HG02884 (cell line): ENCODE measurements at regions not wholly inside any gene's neighbourhood (a gene's known extent, or its start where the extent isn't known, plus 50 kb on each side); places are given as distances from the start of the nearest gene placed in this dataset.

ENCODE experiments used
- ATAC-seq: cut with Tn5 transposase; IDR thresholded peaks from one replicate; pipeline ENCODE4 v1.9.1; 2021; ENCODE audit warnings: mild to moderate bottlenecking, moderate library complexity; ENCODE audit not compliant: unreplicated experiment

DNA sequence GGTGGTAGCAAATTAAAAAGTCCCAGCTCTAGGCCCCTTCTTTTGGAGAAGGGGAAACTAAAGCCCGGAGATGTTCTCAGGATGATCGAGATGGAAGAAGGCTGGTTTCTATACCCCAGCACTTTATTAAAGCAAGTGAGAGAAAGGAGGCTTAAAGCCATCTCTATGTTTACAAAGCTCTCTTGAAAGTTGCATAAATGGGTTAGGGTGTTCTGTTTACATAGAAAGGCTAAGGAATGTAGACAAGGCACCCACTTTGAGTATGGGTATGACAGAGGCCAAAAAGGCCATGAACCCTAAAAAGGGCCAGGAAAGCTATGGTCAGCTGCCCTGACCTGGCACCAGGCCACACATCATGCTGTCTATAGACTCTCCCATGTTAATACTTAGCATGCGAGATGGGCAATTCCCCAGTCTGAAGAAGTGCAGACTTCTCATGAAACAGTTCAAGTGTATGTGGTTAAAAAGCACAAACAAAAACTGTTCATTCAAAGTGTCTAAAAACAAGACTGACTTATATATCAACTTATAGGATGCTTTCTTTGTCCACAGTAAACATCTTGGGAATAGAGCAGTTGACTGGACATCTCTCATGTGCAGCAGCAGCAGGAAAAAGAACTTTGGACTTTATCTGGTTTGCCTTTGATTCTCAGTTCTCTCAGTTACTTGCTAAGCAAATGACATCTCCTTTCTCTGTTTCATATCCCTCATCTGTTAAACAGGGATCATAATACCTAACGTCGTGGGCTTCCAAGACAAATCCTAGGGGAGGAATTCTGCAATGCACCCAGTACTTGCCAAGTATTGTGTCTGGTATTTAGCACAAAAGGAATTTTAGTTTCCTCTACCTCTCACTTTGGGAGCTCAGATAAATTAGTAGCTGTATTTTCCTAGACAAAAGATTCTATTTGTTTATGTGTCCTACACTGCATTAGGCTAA is 521.6 kb downstream of the PLPP3 start:
- ATAC-seq = no peak

DNA sequence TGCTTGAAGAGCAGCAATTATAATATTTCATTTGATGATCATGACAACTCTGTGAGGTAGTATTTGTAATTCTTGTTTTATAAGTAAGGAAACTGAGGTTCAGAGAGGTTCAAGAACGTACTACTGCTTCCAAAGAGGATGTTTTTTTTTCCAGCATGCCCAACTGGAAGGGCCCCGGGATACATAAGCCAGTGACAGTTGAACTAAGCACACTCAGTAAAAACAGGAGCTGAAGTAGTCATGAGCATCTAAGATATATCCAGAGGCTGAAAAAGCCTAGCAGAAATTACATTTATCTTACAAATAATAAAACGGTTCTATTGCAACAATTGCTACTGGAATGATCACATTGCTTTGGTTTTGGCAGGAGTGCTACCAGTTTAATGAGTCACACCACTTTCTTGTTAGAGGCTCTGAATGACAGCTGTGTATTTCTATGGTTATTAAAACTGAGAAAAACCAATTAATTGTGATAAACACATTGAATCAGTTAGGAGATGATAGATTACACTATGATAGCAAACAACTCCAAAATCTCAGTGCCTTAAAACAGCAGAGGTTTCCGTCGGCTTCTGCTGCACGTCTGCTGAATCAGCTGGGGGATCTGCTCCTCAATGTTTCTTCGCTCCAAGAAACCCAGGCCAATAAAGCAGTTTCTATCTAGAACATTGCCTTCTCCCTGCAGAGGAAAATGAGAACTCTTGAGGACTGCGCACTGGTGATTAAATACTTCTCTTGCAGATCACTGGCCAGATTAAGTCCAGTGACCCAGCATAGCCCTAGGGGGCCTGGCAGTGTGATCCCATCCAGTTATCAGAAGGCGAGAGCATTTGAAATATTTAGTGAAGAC is 522.7 kb downstream of the PLPP3 start:
- ATAC-seq = no peak

DNA sequence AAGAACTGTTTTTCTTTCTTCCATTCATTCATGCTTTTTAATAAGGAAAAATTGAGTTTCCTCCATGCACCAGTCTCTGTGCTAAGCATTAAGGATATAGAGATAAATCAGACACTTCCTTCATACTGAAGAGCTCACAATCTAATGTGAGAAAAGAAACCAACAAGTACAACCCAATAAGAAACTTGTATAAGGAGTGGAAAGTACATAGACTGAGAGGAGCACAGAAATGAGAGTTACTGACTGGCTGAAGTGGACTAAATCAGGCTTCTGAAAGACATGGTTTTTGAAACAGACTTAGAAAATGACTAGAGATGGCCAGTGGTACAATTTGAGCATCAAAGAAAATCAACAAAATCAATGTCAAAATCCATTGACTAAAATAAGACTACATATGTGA is 524.4 kb downstream of the PLPP3 start:
- no peak for ATAC-seq

DNA sequence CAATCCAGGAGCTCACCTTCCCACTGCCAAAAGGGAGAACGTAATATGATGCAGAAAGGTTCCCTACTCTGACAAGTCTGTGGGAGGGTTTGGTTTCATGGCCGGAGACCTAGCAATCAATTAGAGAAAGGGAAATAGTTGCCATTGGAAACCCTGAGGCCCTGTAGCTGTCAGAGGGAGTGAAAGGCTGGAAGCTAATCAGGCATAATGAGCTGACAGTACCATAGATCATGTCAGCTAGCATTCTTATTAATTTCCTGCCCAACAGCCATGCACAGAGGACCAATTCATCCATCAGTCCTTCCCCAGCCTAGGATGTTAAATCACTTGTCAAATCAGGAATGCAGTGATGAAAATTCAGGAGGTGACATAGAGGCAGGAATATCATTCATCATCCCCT is 527.3 kb downstream of the PLPP3 start:
- no peak for ATAC-seq

DNA sequence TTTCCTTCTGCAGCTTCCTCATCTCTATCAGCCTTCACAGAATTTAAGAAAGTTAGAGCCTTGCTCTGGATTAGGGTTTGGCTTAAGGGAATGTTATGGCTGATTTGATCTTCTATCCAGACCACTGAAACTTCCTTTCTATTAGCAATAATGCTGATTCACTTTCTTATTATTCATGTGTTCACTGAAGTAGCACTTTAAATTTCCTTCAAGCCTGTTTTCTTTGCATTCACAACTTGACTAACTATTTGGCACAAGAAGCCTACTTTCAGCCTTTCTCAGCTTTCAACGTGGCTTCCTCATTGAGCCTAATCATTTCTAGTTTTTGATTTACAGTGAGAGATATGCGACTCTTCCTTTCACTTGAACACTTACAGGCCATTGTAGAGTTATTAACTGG is 528.5 kb downstream of the PLPP3 start:
- ATAC-seq = no peak

DNA sequence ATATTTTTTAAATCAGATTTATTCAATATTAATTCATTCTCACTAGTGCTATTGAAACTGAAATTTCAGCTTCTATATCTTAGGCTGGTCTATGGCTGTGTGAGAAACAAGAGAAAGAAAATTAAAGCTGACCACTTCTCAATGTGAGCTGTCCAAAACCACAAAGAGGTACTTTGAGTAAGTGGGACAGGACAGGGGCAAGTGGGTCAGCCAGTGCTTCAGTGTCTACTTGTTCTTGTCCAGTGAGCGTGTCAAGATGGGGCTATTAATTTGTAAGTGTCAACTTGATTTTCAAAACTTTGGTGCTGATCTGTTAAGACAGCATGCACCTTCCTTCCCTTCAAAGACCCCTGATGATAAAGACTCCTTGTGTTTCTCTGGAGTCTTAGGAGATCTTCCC is 533.9 kb downstream of the PLPP3 start:
- no peak for ATAC-seq

DNA sequence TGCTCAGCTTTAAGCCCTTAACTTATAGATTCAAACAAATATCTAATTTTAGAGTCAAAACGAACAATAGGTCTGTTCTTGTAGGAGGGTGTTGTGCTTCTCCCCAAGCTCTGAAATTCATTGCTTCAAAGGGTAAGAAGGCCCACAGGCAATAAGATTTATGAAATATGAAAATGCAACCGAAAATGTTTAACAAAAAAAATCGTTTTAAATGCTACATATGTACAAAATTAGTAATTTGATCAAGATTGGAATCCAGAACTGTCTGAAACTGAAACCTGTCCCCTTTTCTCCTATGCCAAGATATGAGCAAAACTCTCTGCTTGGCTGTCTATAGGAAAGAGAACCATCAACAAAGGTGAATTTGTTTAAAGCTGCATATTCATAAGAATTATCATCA is 534.3 kb downstream of the PLPP3 start:
- ATAC-seq = no peak

DNA sequence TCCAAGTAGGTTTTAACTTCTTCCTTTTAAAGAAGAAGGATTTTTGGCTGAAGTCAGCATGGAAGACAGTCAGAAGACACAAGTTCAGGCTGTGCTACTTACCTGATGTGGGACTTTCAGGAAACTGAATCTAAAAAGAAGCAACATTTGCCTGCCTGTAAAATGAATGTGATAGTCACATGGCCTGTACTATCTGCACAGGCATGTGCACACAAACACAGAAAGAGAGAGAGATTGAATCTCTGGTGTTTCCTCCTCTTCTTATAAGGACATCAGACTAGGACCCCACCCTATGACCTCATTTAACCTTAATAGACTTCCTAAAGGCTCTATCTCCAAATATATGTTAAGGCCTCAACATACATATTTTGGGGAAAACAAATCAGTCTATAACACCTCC is 542.9 kb downstream of the PLPP3 start:
- no peak for ATAC-seq

DNA sequence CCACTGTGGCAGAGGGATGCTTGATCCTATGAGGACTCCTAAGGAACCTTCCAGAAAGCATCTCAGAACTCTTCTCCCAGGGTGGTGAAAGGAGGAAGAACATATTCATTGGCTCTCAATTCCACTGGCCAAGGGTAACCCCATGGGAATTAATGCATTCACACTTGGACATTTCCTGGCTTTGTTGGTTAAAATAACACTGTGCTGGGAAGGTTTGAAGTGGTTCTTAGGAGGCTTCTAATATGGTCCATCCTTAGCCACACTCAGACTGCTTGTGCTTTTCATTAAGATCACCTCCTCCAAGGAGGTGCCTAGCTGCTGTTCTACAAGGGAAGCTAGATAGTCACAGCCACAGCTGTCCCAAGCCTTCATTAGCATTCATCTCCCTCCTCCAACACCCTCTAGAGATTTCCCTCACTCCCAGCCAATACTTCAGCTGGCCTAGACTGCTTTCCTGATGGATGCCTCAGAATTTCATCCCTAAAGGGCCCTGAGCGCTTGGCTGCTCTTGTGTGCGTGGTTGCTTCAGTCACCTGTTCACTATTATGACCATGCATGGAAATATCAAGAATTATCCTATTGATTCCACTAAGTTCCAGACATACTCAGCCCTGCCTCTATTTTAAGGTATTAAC is 544.4 kb downstream of the PLPP3 start:
- no peak for ATAC-seq

DNA sequence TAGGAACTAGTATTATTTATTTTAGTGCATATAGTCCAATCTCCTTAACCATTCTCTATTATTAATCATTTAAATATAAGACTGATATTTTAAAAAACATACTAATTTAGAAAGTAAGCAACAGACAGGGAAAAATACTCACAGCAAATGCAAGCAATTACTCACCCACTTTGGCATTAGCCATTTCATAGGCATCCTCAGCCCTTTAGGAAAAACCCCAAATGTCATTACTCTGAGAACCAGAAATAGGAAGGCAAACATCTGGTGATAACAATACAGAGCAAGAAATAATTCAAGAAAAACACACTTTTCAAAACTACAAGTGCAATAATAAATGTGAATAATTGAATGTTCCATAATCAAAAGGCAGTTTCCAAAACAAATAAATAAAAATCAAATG is 545.1 kb downstream of the PLPP3 start:
- no peak for ATAC-seq

DNA sequence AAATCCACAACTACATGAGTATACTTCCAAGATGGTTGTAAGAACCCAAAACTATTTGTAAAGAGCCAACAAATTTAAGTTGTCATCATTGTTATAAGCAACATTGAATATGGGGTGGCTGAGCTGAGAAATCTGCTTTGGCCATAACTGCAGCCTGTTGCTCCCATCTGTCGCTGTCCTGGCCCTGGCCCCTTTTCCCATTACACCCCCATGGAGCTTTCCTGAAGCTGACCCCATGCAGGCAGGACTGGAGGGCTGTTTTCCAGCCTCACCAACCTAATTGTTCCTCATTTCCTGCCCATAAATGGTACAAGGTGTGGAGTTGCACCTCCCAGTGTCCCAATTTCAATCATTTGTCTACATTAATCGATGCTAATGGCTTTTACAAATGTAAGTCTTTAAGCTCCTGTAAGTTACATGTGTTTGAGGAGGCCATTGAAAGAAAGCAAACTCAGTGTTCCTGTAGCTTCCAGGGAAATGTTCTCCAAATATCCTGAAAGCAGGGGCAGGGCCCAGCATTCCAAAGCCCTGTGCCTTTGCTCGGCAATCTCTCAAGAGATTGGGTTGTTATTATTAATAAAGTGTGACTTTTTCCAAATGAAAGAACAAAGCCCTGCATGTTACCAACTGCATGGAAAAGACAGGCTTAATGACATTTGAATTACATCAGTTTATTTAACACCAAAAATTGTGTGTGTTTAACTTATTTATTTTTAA is 545.9 kb downstream of the PLPP3 start:
- no peak for ATAC-seq

DNA sequence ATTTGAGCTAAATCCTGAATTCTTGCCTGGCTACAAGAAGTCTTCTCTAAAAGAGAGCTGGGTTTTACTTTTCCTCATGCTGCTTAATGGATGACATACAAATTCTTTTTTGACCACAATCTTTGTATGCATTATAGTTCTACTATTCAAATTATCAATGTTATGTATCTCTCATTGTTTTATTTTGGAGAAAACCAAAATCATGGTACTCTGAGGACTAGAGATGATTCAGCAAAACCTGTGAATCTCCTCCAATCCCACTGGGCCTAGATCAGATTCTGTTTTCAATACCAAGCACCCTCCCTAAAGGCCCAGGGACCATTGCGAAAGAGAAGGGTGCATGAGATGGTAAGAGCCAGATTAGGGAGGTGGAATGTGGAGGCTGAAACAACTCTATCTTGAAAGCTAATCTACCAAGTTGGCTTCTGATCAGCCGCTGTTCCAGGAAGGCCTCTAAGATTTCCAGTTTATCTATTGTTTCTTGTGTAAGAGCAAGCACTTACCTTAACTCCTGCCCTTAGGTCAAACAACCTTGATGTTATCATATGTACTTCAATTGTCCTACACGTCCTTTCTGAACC is 547.2 kb downstream of the PLPP3 start:
- ATAC-seq = no peak

DNA sequence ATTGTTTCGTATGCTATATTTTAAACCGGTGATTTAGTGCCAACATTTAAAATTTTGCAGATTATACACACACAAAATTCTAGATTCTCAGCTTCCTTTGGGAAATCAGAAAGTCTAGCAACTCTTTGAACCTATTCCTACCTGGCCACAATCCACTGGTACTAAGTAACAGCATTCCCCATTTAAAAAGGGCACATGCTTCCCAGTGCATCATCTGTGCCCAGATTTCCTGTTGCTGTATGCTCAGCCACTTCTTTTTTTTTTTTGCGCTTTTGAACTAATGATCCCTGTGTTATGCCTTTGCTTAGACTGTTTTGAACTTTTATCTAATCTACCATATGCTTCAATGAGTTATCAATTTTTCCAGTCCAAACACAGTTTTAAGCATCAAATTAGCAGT is 548.4 kb downstream of the PLPP3 start:
- ATAC-seq = no peak

DNA sequence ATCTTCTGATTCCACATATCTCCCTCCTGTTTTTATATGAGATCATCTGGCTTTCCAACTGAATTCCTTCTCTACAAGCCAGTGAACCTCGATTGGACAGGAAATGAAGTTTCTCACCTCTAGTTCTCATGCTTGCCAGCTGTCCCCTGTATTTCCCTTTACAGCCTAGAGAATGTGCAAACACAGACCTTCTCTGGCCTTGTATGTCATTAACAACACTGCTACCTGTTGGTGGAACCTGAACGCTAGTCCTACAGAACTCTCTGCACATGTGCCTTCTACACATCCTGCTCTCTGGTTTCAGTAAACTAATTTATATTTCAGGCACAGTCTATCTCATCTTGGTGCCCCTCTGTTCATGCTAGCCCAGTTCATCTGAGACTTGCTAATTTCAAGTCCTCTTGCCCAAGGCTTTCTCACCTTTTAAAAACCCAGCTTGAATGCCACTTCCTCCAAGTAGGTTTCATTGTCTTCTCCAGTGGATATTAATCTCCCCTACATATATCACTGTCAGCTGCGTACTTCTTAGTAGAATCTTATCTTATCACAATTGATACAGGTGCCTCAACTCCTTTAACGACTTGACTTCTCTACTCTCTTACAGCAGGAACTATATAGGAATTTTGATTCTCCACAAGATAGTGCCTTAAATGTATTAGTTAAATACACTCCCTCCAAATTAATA is 549.9 kb downstream of the PLPP3 start:
- no peak for ATAC-seq

DNA sequence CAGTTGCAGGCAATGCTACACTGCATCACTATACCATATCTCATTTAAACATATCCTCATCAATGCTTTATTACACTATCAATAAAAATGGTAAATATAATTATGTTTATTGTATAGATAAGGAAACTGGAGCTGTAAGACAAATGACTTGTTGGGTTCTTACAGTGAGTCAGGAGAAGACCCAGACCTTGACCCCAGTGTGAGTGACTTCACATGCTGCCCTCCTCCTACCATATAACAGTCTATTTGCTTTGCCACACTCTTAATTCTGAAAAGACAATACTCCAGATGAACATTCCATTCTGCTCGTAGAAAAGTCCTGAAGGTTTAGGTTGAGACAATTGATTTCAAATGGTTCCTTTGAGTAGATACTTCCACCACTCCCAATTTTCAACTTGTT is 550.5 kb downstream of the PLPP3 start:
- no peak for ATAC-seq

DNA sequence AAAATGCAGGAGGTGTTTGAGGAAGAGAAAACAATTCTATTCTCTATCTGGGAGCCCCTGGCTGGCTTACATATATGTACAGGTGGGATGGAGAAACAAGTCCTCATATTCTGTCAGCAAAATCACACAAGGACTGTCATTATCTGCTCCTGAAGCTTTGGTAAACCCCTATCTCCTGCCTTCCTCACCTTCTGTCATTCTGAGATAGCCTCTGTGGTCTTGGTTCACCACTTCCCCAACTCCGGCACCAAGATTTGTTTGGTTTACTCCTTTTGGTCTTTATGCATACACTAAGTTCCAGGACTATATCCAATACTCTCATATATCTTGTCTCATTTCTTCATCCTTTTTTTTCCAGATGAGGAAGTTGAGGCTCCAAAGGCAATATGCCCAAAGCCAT is 551.1 kb downstream of the PLPP3 start:
- no peak for ATAC-seq

DNA sequence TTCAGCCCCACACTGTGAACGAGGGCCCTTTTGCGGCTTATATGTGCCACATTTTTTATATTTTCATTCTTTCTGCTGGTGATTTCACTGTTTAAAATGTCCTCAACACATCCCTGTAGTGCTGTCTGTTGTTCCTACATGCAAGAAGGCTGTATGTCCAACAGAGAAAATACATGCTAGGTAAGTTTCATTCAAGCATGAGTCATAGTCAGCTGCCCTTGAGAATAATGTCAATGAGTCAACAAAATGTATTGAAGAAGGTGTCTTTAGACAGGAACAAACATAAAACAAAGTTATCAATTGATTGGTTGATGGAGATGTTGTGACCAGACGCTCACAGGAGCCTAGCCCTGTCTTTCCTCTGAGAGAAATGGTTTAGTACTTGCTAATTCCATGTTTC is 553.4 kb downstream of the PLPP3 start:
- ATAC-seq = no peak

DNA sequence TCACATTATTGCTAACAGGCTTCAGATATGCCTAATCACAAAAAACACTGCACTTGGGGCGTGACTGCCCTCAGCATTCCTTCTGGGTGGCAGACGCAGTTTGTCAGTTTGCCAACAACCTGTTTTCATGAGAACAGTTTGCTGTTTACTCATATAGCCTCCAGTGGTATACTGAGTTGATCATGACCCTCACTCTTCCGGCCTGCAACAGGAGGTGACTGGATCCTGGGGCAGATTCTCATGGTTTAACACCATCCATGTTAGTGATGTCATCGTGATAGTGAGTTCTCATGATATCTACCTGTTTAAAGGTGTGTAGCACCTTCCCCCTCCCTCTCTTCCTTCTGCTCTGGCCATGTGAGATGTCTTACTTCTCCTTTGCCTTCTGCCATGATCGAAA is 555.2 kb downstream of the PLPP3 start:
- ATAC-seq = no peak

DNA sequence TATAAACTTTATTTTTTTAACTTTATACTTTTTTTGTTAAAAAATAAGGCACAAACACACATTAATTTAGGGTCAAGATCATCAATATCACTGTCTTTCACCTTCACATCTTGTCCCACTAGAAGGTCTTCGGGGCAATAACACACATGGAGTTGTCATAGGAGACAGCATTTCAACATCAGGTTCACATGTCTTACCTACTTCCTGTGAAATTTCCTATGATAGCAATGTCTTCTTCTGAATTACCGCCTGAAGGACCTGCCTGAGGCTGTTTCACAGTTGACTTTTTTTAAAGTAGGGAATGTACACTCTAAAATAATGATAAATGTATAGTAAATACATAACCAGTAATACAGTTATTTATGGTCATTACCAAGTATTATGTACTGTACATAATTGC is 559.4 kb downstream of the PLPP3 start:
- no peak for ATAC-seq

DNA sequence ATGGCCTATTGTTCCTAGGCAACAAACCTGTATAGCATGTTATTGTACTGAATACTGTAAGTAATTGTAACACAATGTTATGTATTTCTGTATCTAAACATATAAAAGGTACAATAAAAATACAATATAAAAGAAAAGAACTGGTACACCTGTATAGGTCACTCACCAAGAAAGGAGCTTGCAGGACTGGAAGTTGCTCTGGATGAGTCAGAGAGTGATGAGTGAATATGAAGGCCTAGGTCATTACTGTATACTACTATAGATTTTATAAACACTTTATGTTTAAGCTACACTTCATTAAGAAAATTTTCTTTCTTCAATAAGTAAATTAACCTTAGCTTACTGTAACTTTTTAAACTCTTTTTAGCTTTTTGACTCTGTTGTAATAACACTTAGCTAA is 559.9 kb downstream of the PLPP3 start:
- no peak for ATAC-seq
